H1 (cell line): ENCODE measurements at regions not wholly inside any gene's neighbourhood (a gene's known extent, or its start where the extent isn't known, plus 50 kb on each side); places are given as distances from the start of the nearest gene placed in this dataset.

ENCODE experiments used
- CTCF ChIA-PET: fragments of 300-600 bp; sonication (Branson Sonifier 250); formaldehyde crosslinking; loops from one replicate; lab custom pipeline; 2021; ENCODE audit not compliant: partially characterized antibody; lab: Charles Lee
- POLR2A ChIA-PET: fragments of 300-600 bp; sonication (Branson Sonifier 250); formaldehyde crosslinking; loops from one replicate; lab custom pipeline; 2021; ENCODE audit warnings: inconsistent platforms; ENCODE audit not compliant: partially characterized antibody; lab: Charles Lee
- DNase-seq, 2 experiments: peaks; one replicate each; pipeline versions ENCODE4 v3.0.0 to v3.0.0-alpha.2; 2010 to 2022; ENCODE audit warnings: low spot score in 2 of 2, low read depth in 1 of 2, mixed read lengths in 1 of 2
- FAIRE-seq: peaks from 2 replicates; lab custom pipeline; 2011; peaks lifted over from hg19 to GRCh38; lab: Jason Lieb, UNC
- H2AFZ ChIP-seq: 2 replicates; pipeline ENCODE4 v1.8.1; 2012; ENCODE audit warnings: low read length, inconsistent platforms
- H2AK5ac ChIP-seq: 2 replicates; pipeline ENCODE4 v1.6.1; 2013; ENCODE audit warnings: low read depth, low read length
- H2BK120ac ChIP-seq: replicated peaks from 2 replicates; pipeline ENCODE3; 2013; ENCODE audit warnings: low read depth, low read length, inconsistent platforms
- H2BK12ac ChIP-seq: 2 replicates; pipeline ENCODE4 v1.6.1; 2013; ENCODE audit warnings: low read depth, low read length
- H2BK15ac ChIP-seq: 2 replicates; pipeline ENCODE4 v1.6.1; 2013; ENCODE audit warnings: low read length
- H2BK20ac ChIP-seq: 2 replicates; pipeline ENCODE4 v1.6.1; 2013; ENCODE audit warnings: low read length
- H2BK5ac ChIP-seq: 2 replicates; pipeline ENCODE4 v1.6.1; 2013; ENCODE audit warnings: low read depth, low read length
- H3K14ac ChIP-seq: 2 replicates; pipeline ENCODE4 v1.6.1; 2013; ENCODE audit warnings: inconsistent platforms; ENCODE audit not compliant: insufficient read length
- H3K18ac ChIP-seq: 2 replicates; pipeline ENCODE4 v1.6.1; 2013; ENCODE audit warnings: low read length; ENCODE audit errors: extremely low read depth
- H3K23ac ChIP-seq: 2 replicates; pipeline ENCODE4 v1.6.1; 2013; ENCODE audit warnings: inconsistent platforms; ENCODE audit not compliant: insufficient read length
- H3K23me2 ChIP-seq: 2 replicates; pipeline ENCODE4 v1.6.1; 2013; ENCODE audit warnings: low read depth, low read length
- H3K27ac ChIP-seq: 2 replicates; pipeline ENCODE4 v1.6.1; 2011; ENCODE audit warnings: low read depth, low read length, inconsistent platforms
- H3K27me3 ChIP-seq, 4 experiments: replicated peaks in 1 of 4; 1 replicate in 1 of 4; 2 replicates in 3 of 4; pipeline versions ENCODE4 v1.6.1 to v1.8.1; 2011 to 2013; ENCODE audit warnings: low read length in 3 of 4, mild to moderate bottlenecking in 3 of 4, inconsistent platforms in 2 of 4, mixed read lengths in 2 of 4, moderate library complexity in 1 of 4; ENCODE audit not compliant: control insufficient read depth in 3 of 4, insufficient read depth in 3 of 4; ENCODE audit errors: extremely low read depth in 1 of 4
- H3K36me3 ChIP-seq, 4 experiments: 2 replicates each; pipeline versions ENCODE4 v1.6.1 to v1.8.1; 2011 to 2013; ENCODE audit warnings: mild to moderate bottlenecking in 4 of 4, low read length in 3 of 4, moderate library complexity in 2 of 4, control low read depth in 1 of 4, inconsistent platforms in 1 of 4; ENCODE audit not compliant: insufficient read depth in 4 of 4, control insufficient read depth in 2 of 4
- H3K4ac ChIP-seq: replicated peaks from 2 replicates; pipeline ENCODE3; 2013; ENCODE audit warnings: low read length, low read depth, mixed read lengths, inconsistent platforms; ENCODE audit not compliant: insufficient read length
- H3K4me1 ChIP-seq, 4 experiments: replicated peaks in 1 of 4; 1 replicate in 1 of 4; 2 replicates in 3 of 4; pipeline versions ENCODE4 v1.6.1 to v1.8.1; 2011 to 2013; ENCODE audit warnings: low read length in 3 of 4, inconsistent platforms in 2 of 4, mixed read lengths in 1 of 4; ENCODE audit not compliant: insufficient read depth in 4 of 4, control insufficient read depth in 3 of 4
- H3K4me2 ChIP-seq, 2 experiments: 2 replicates each; pipeline versions ENCODE4 v1.6.1 to v1.8.1; 2011 to 2013; ENCODE audit warnings: low read depth in 2 of 2, low read length in 2 of 2, control low read depth in 1 of 2, inconsistent platforms in 1 of 2, mild to moderate bottlenecking in 1 of 2; ENCODE audit not compliant: insufficient read depth in 1 of 2
- H3K4me3 ChIP-seq, 4 experiments: fragments of 200-600, 300-600 bp in 1 of 4; sonication (generic), shearing (Covaris generic), sonication (Bioruptor Twin) in 1 of 4; 2 replicates each; pipeline versions ENCODE4 v1.5.1 to v1.8.1; 2011 to 2016; ENCODE audit warnings: low read length in 4 of 4, low read depth in 3 of 4, control low read depth in 2 of 4, inconsistent platforms in 2 of 4, mild to moderate bottlenecking in 2 of 4, mixed read lengths in 1 of 4, moderate library complexity in 1 of 4; ENCODE audit not compliant: insufficient read depth in 2 of 4; ENCODE audit errors: extremely low read depth in 1 of 4
- H3K56ac ChIP-seq: replicated peaks from 2 replicates; pipeline ENCODE3; 2013; ENCODE audit warnings: low read depth, mild to moderate bottlenecking, mixed read lengths, low read length, inconsistent platforms; ENCODE audit not compliant: insufficient read length
- H3K79me1 ChIP-seq: 2 replicates; pipeline ENCODE4 v1.6.1; 2013; ENCODE audit warnings: low read depth, low read length, control low read depth
- H3K79me2 ChIP-seq, 2 experiments: 2 replicates each; pipeline versions ENCODE4 v1.6.1 to v1.8.1; 2012 to 2013; ENCODE audit warnings: low read length in 2 of 2, mild to moderate bottlenecking in 2 of 2, inconsistent platforms in 1 of 2; ENCODE audit not compliant: insufficient read depth in 2 of 2, control insufficient read depth in 1 of 2
- H3K9ac ChIP-seq, 4 experiments: replicated peaks in 1 of 4; 1 replicate in 1 of 4; 2 replicates in 3 of 4; pipeline versions ENCODE4 v1.6.1 to v1.8.1; 2011 to 2013; ENCODE audit warnings: low read depth in 3 of 4, low read length in 3 of 4, control low read depth in 2 of 4, mild to moderate bottlenecking in 2 of 4, moderate library complexity in 2 of 4, inconsistent platforms in 1 of 4; ENCODE audit errors: extremely low read depth in 1 of 4
- H3K9me3 ChIP-seq, 2 experiments: 2 replicates each; pipeline versions ENCODE4 v1.6.1 to v1.8.1; 2012 to 2013; ENCODE audit warnings: mild to moderate bottlenecking in 2 of 2, moderate library complexity in 2 of 2, control low read depth in 1 of 2, inconsistent platforms in 1 of 2, low read depth in 1 of 2, low read length in 1 of 2, mixed read lengths in 1 of 2; ENCODE audit not compliant: insufficient read depth in 2 of 2
- H4K20me1 ChIP-seq, 2 experiments: replicated peaks in 1 of 2; 2 replicates each; pipeline versions ENCODE3 to v1.8.1; 2011 to 2013; ENCODE audit warnings: inconsistent platforms in 2 of 2, low read length in 2 of 2, mild to moderate bottlenecking in 1 of 2; ENCODE audit not compliant: insufficient read depth in 2 of 2, control insufficient read depth in 1 of 2
- H4K5ac ChIP-seq: 2 replicates; pipeline ENCODE4 v1.6.1; 2013; ENCODE audit warnings: low read length, low read depth, mixed read lengths, inconsistent platforms; ENCODE audit not compliant: insufficient read length
- H4K8ac ChIP-seq: 2 replicates; pipeline ENCODE4 v1.8.0; 2013; ENCODE audit warnings: mild to moderate bottlenecking, moderate library complexity, low read length, inconsistent platforms; ENCODE audit not compliant: insufficient read depth; ENCODE audit errors: extremely low read depth
- H4K91ac ChIP-seq: replicated peaks from 2 replicates; pipeline ENCODE3; 2013; ENCODE audit warnings: low read length, mixed read lengths, inconsistent platforms; ENCODE audit not compliant: insufficient read length
- CTCF ChIP-seq, 3 experiments: IDR thresholded peaks; 1 replicate in 2 of 3; 2 replicates in 1 of 3; pipeline versions ENCODE4 v1.5.1 to v1.6.1; 2011; ENCODE audit warnings: low read length in 3 of 3, mild to moderate bottlenecking in 3 of 3, inconsistent platforms in 2 of 3, low read depth in 1 of 3, moderate library complexity in 1 of 3; ENCODE audit not compliant: insufficient read depth in 1 of 3; ENCODE audit errors: control extremely low read depth in 1 of 3
- MAFK ChIP-seq: IDR thresholded peaks from 2 replicates; pipeline ENCODE4 v1.6.1; 2012; ENCODE audit warnings: low read depth, mild to moderate bottlenecking, improper control_type of control experiment, low read length
- RAD21 ChIP-seq, 2 experiments: IDR thresholded peaks in 1 of 2; conservative IDR thresholded peaks in 1 of 2; 2 replicates each; pipeline ENCODE4 v1.6.1; 2011; ENCODE audit warnings: low read depth in 2 of 2, low read length in 2 of 2, improper control_type of control experiment in 1 of 2, inconsistent platforms in 1 of 2, mild to moderate bottlenecking in 1 of 2, moderate library complexity in 1 of 2
- WGBS, 2 experiments: shearing (Covaris generic) in 1 of 2; methylation state at CpG; one replicate each; pipeline versions ENCODE4 v1.1.6 to v1.1.7; 2013 to 2015; ENCODE audit warnings: low lambda C conversion rate in 2 of 2, mixed read lengths in 2 of 2, inconsistent platforms in 1 of 2, low coverage in 1 of 2, missing lambda C conversion rate in 1 of 2; ENCODE audit not compliant: insufficient replicate concordance in 2 of 2, insufficient coverage in 1 of 2, insufficient read length in 1 of 2; ENCODE audit errors: extremely low coverage in 1 of 2, missing lambda C conversion rate in 1 of 2; 5-methylcytosine and 5-hydroxymethylcytosine counted together

- Histone ChIP-seq H3K9me3 (no peaks in the 10 kb centered on the region), H2AK5ac (no peak overlapping the region), H3K4me1 (no peaks in the 10 kb centered on the region), H4K8ac (no peak overlapping the region), H3K79me2 (no peaks in the 10 kb centered on the region), H3K4me2 (no peak overlapping the region), H3K27ac (no peak overlapping the region), H3K23ac (no peak overlapping the region), H2BK5ac (no peak overlapping the region), H2BK12ac (no peak overlapping the region), H3K18ac (no peak overlapping the region), H3K4me3 (no peak overlapping the region), H3K79me1 (no peaks in the 10 kb centered on the region), H3K27me3 (no peaks in the 10 kb centered on the region), H2BK20ac (no peak overlapping the region), H3K9ac (no peak overlapping the region), H3K23me2 (no peaks in the 10 kb centered on the region), H3K14ac (no peak overlapping the region), H4K91ac (no peak overlapping the region), H3K56ac (no peak overlapping the region), H4K5ac (no peak overlapping the region), H4K20me1 (no peaks in the 10 kb centered on the region), H2BK120ac (no peak overlapping the region), H2BK15ac (no peak overlapping the region), H3K36me3 (no peaks in the 10 kb centered on the region), H3K4ac (no peak overlapping the region), H2AFZ (0 out of 2 replicates have a peak overlapping the region, but pooled peaks have one; percentile 71)
- POLR2A ChIA-PET: no interaction called here
- CTCF ChIA-PET: interaction anchor here (1.2 to 1.4 kb wide), 2 partner anchors 10 to 22 kb away, joined by 3 to 6 read pairs; no protein-coding TSS in a partner anchor
- DNase-seq (peak; percentile 21 to 51), FAIRE-seq (no peak)
- 83% methylated on average over 16 of the region's 16 CpGs; no CpG with 5 or more reads in 1 of the 2 experiments for WGBS, 2 experiments
- peak; percentile 33 to 60; a peak in 3 of 4 replicates for TF ChIP-seq RAD21 (IDR thresholded peaks at IDR 0.05 in 1 of 2, conservative IDR thresholded peaks at IDR 0.05 in 1 of 2; ENCODE audit: low read depth in 2 of 2, low read length in 2 of 2)
- TF ChIP-seq CTCF (IDR thresholded peaks at IDR 0.05; ENCODE audit: control extremely low read depth in 1 of 3, insufficient read depth in 1 of 3, low read depth in 1 of 3, low read length in 3 of 3): peak; percentile 67 to 72 (median 72)
- TF ChIP-seq MAFK: no peak
Observed at GRCh38 chr4:132809298-132810032, 339.6 kb upstream of the PCDH10 start.
